D721Med (cell line): ENCODE measurements at regions not wholly inside any gene's neighbourhood (a gene's known extent, or its start where the extent isn't known, plus 50 kb on each side); places are given as distances from the start of the nearest gene placed in this dataset.

Experiments
- DNase-seq: peaks from one replicate; pipeline ENCODE4 v3.0.0; 2011; ENCODE audit warnings: low spot score; ENCODE audit not compliant: insufficient read length
- FAIRE-seq: peaks from 2 replicates; lab custom pipeline; 2011; peaks lifted over from hg19 to GRCh38; lab: Jason Lieb, UNC
- TF ChIP-seq, protein P1 (sequence below): IDR thresholded peaks from 2 replicates; pipeline ENCODE4 v1.5.1; 2012; ENCODE audit warnings: mild to moderate bottlenecking, control low read depth; ENCODE audit not compliant: insufficient read depth; ENCODE audit errors: missing control alignments

DNA sequence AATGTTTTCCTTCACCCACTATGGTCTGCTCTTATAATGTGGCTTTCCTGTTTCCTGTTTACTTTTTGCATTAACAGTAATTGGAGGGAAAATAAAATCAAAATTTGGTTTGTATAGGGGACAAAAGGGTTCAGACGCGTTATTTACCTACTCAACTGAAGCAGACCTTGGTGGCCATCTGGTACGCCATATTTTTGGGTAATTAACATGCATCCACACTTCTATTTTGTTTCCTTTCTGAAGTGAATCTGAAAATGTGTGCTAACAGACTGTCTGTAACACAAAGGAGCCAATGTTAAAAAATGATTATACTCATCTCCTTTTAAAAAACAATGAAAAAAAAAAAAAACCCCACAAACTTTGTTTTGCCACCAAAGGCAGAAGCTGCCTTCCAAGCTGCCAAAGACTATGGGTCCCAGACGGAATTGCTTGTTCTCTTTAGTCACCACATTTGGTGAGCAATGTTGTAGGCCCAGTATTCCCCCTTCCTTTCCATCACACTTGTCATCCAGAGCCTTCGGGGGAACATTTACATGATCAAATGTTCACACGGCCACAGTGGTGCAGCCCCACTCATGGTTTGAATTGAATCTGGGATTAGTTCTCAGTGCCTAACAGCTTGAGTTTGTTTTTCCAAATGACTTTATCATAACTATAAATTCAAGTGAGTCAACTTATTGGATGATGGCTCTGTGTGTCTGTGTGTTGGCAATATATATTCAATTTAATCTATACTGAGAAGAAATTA, 323.7 kb upstream of the CD180 start:
- TF ChIP-seq, protein P1, sequence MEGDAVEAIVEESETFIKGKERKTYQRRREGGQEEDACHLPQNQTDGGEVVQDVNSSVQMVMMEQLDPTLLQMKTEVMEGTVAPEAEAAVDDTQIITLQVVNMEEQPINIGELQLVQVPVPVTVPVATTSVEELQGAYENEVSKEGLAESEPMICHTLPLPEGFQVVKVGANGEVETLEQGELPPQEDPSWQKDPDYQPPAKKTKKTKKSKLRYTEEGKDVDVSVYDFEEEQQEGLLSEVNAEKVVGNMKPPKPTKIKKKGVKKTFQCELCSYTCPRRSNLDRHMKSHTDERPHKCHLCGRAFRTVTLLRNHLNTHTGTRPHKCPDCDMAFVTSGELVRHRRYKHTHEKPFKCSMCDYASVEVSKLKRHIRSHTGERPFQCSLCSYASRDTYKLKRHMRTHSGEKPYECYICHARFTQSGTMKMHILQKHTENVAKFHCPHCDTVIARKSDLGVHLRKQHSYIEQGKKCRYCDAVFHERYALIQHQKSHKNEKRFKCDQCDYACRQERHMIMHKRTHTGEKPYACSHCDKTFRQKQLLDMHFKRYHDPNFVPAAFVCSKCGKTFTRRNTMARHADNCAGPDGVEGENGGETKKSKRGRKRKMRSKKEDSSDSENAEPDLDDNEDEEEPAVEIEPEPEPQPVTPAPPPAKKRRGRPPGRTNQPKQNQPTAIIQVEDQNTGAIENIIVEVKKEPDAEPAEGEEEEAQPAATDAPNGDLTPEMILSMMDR, result no peak
- no peak for FAIRE-seq
- DNase-seq, result no peak

DNA sequence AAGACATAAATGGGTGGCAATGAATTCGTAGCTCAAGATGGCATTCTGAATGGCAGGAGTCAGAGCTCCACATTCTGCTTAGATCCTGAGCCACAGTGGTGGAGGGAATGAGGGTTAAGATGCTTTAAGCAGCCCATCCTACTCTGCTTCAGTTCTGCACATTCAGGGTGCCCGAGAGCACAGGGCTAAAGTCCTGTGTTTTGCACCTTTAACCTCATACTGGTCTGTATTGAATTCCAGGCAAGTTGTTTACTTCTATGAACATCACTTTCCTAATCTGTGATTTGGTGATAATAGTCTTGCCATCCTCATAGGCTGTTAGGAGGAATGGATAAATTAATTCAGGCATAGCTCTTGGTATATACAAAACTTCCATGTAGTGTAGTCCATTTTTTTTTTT, 321.6 kb upstream of the CD180 start:
- DNase-seq, result no peak
- no peak for FAIRE-seq
- TF ChIP-seq, protein P1, result no peak

DNA sequence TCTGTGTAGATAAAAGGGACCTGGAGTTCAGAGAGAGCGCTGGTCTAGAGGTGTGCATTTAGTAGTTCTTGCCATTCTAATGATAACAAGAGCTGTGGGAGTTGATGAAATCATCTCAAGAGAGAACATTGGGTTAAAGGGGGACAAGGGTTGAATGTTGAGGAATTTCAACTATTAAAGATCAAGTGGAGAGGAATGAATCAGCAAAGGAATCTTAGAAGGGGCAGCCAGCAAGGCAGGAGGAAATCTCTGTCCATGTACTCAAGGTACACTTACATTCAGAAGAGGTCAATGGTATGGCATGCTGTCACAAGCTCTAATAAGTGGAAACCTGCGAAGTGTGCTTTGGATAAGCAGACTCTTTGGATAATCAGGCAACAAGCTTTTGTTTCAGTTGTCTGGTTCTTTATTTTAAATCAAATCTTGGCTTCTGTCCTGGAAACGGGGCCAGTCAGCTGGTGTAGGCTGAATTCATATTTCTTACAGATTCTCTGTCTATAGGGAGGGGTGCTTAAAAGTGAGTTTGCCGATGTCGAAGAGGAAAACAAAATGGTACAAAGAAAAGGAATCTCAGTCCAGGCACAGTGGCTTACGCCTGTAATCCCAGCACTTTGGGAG, 320.5 kb upstream of the CD180 start:
- no peak for FAIRE-seq
- TF ChIP-seq, protein P1, result no peak
- DNase-seq, result no peak

DNA sequence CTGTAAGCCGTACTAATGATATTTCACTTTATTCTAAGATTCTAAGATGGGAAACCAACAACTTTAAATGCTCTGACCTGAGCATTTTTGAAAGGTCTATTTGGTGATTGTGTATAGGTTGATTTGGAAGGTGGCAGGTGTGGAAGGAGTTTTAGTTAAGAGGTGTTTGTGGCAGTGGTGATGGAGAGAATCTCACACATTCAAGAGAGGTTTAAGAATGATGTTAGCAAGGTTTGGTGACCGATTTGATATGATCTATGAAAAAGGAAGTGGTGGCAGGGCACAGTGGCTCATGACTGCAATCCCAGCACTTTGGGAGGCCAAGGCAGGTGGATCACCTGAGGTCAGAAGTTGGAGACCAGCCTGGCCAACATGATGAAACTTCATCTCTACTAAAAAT, 319.2 kb upstream of the CD180 start:
- FAIRE-seq (no peak), DNase-seq (no peak)
- TF ChIP-seq, protein P1, result no peak

DNA sequence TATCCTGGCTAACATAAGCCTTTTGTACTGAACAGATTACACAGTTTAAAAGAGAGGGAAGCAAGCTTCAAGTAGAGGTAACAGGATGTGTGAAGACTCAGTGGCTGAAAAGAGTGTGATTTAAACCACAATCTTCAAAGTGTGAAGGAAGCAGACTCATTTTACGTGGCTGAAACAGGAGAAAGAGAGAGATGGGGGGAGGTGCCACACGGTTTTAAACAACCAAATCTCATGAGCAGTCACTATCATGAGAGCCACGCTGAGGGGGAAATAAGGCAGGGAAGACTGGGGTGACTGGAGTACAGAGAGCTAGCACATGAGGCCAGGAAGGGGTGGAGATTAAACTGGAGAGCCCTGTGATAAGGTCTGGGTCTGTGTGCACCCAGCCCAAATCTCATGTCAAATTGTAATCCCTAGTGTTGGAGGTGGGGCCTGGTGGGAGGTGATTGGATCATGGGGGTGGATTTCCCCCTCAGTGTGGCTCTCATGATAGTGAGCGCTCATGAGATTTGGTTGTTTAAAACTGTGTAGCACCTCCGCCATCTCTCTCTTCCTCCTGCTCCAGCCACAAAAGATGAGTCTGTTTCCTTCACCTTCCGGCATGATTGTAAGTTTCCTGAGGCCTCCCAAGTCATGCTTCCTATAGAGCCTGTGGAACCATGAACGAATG, 318.6 kb upstream of the CD180 start:
- TF ChIP-seq, protein P1, result no peak
- DNase-seq (no peak), FAIRE-seq (no peak)

DNA sequence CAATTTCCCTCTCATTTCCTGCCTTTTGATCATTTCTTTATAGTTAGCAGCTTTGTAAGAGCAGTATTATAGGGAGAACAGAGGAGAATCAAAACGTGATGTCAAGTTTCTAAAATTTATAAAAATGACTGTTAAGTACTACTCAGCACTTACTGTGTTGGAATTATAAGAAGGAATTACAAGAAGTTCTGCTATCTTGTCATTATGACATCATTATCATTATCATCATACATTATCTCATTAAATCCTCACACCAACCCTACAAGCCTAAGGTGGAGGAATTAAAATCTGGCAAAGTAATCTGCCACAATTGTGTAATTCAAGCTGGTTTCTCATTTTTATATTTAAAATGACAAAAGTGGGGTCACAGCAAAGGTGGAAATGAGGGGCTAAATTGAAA, 316.2 kb upstream of the CD180 start:
- TF ChIP-seq, protein P1, result no peak
- FAIRE-seq, result no peak
- DNase-seq, result no peak
